Osteoblast (primary cell): ENCODE measurements at regions not wholly inside any gene's neighbourhood (a gene's known extent, or its start where the extent isn't known, plus 50 kb on each side); places are given as distances from the start of the nearest gene placed in this dataset.
A peak's percentile ranks its signal among the peaks of the same experiment; 100 is the strongest.

Experiments used
- DNase-seq: peaks from one replicate; pipeline ENCODE4 v3.0.0; 2011; ENCODE audit warnings: low spot score, mixed read lengths; ENCODE audit not compliant: insufficient read length; ENCODE audit errors: missing footprints
- H2AFZ ChIP-seq: 2 replicates; pipeline ENCODE4 v1.6.0; 2011; ENCODE audit warnings: mild to moderate bottlenecking, low read length
- H3K27ac ChIP-seq: 2 replicates; pipeline ENCODE4 v1.5.1; 2011; ENCODE audit warnings: mild to moderate bottlenecking, low read depth, low read length, moderate library complexity
- H3K27me3 ChIP-seq: 2 replicates; pipeline ENCODE4 v1.6.0; 2012; ENCODE audit warnings: mild to moderate bottlenecking, control low read depth, inconsistent platforms, low read length, moderate library complexity; ENCODE audit not compliant: insufficient read depth
- H3K36me3 ChIP-seq: 2 replicates; pipeline ENCODE4 v1.5.1; 2011; ENCODE audit warnings: mild to moderate bottlenecking, low read length, control low read depth, moderate library complexity; ENCODE audit not compliant: insufficient read depth
- H3K4me1 ChIP-seq: 2 replicates; pipeline ENCODE4 v1.5.1; 2011; ENCODE audit warnings: mild to moderate bottlenecking, low read length, control low read depth, moderate library complexity; ENCODE audit not compliant: insufficient read depth
- H3K4me2 ChIP-seq: 2 replicates; pipeline ENCODE4 v1.6.0; 2011; ENCODE audit warnings: mild to moderate bottlenecking, low read length; ENCODE audit not compliant: insufficient read depth
- H3K4me3 ChIP-seq: fragments of 200-600 bp; sonication (generic); 3 replicates; pipeline ENCODE4 v1.5.1; 2012; ENCODE audit warnings: mild to moderate bottlenecking, low read length, inconsistent platforms; ENCODE audit not compliant: insufficient read depth
- H3K79me2 ChIP-seq: 2 replicates; pipeline ENCODE4 v1.6.0; 2012; ENCODE audit warnings: mild to moderate bottlenecking, low read length, control low read depth, inconsistent platforms; ENCODE audit not compliant: insufficient read depth
- H3K9me3 ChIP-seq: 2 replicates; pipeline ENCODE4 v1.5.1; 2011; ENCODE audit warnings: low read depth, low read length, control low read depth
- H4K20me1 ChIP-seq: 2 replicates; pipeline ENCODE4 v1.6.0; 2012; ENCODE audit warnings: mild to moderate bottlenecking, low read length, control low read depth; ENCODE audit not compliant: insufficient read depth
- CTCF ChIP-seq: IDR thresholded peaks from 2 replicates; pipeline ENCODE4 v1.5.1; 2011; ENCODE audit warnings: mild to moderate bottlenecking, low read depth, low read length, moderate library complexity; ENCODE audit errors: extremely low read depth

- H3K9me3 ChIP-seq = no peaks in the 10 kb centered on the region
- H3K27me3 ChIP-seq = no peaks in the 10 kb centered on the region
- no peak overlapping the region for H2AFZ ChIP-seq
- no peaks in the 10 kb centered on the region for H3K36me3 ChIP-seq
- H3K4me2 ChIP-seq = peak overlapping the region; percentile 9
- no peaks in the 10 kb centered on the region for H3K79me2 ChIP-seq
- peak overlapping the region; percentile 82 for H3K27ac ChIP-seq
- H3K4me3 ChIP-seq = no peak overlapping the region
- TF ChIP-seq CTCF = no peak
- peaks cover 51% of the 10 kb centered on the region for H3K4me1 ChIP-seq
- H4K20me1 ChIP-seq = no peaks in the 10 kb centered on the region
- peak; percentile 47 for DNase-seq
Measured at GRCh38 chr1:218658899-218659298, 313.8 kb downstream of the TGFB2 start.

DNA sequence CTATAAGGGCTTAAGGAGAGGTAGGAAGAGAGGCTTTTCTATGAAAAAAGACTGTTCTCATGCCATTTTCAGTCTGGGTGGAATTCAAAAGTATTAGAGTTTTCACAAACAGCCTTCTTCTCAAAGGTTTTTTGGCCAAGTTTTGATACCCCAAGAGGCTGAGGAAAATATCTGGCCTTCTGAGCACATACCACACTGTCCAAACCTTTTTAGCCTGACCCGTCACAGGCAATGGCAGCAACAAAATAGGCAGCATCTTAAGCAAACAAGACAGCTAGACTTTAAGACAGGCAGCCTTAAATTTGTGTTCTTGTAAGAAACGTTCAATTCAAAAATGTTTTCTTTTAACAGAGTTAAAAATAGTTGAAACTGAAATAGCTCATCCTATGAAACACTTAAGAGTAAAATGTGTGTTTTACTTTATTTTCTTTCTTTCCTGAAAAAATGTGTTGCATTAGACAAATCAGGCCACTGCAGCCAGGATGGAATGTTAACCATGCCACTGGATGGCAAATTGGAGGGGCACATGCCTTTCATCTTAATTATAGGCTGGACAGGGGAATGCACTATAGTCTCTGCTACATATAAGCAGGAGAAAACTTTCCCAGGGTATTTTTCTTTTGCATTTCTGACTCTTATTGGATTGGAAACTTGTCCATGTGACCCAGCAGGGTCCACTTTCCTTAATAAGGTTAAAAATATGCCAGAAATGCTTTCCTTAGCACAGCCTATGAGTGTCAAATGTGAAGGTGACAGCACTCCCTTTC, 315.0 kb downstream of the TGFB2 start:
- H3K27me3 ChIP-seq = no peaks in the 10 kb centered on the region
- DNase-seq = no peak
- no peaks in the 10 kb centered on the region for H4K20me1 ChIP-seq
- no peak for TF ChIP-seq CTCF
- peaks cover 63% of the 10 kb centered on the region for H3K4me1 ChIP-seq
- no peaks in the 10 kb centered on the region for H3K79me2 ChIP-seq
- H3K9me3 ChIP-seq = no peaks in the 10 kb centered on the region
- peak overlapping the region; percentile 38 for H3K4me2 ChIP-seq
- no peaks in the 10 kb centered on the region for H3K36me3 ChIP-seq
- peak overlapping the region; percentile 82 for H3K27ac ChIP-seq
- no peak overlapping the region for H2AFZ ChIP-seq
- H3K4me3 ChIP-seq = no peak overlapping the region

DNA sequence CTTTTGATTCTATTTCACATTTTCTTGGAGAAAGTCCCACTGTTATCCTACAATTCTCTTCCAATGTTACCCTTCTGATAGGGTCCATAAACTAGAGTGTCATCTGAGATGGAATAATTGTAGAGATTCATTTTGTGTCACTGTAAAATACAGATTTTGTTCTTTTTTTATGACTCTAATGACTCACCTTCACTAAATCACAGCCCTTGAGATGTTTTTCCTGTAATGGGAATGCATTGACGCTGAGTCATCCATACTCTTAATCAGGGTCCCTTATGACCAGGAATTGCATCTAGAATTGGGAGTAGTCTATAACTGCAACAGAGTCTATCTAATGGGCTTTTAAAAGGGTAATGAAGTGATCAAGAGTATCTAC, 315.5 kb downstream of the TGFB2 start:
- Histone ChIP-seq H3K27ac (peak overlapping the region; percentile 82), H3K9me3 (no peaks in the 10 kb centered on the region), H3K27me3 (no peaks in the 10 kb centered on the region), H3K4me2 (peak overlapping the region; percentile 38), H3K79me2 (no peaks in the 10 kb centered on the region), H4K20me1 (no peaks in the 10 kb centered on the region), H3K4me1 (peaks cover 66% of the 10 kb centered on the region), H3K36me3 (no peaks in the 10 kb centered on the region), H2AFZ (no peak overlapping the region), H3K4me3 (no peak overlapping the region)
- no peak for TF ChIP-seq CTCF
- peak; percentile 49 for DNase-seq

- Histone ChIP-seq H3K27me3 (no peaks in the 10 kb centered on the region), H3K79me2 (no peaks in the 10 kb centered on the region), H2AFZ (no peak overlapping the region), H3K4me1 (peaks cover 65% of the 10 kb centered on the region), H3K36me3 (no peaks in the 10 kb centered on the region), H4K20me1 (no peaks in the 10 kb centered on the region), H3K27ac (no peak overlapping the region), H3K9me3 (no peaks in the 10 kb centered on the region), H3K4me3 (no peak overlapping the region), H3K4me2 (no peak overlapping the region)
- no peak for TF ChIP-seq CTCF
- no peak for DNase-seq
Measured at GRCh38 chr1:218661411-218661810, 316.3 kb downstream of the TGFB2 start.
